Glutamatergic neuron (in vitro differentiated cells): ENCODE measurements at regions not wholly inside any gene's neighbourhood (a gene's known extent, or its start where the extent isn't known, plus 50 kb on each side); places are given as distances from the start of the nearest gene placed in this dataset.

ENCODE experiments used
- DNase-seq: peaks from one replicate; pipeline ENCODE4 v3.0.0; 2022
- H3K27ac Mint-ChIP-seq: one replicate; pipeline ENCODE4 v1.8.0; 2020; ENCODE audit warnings: mild to moderate bottlenecking, mixed read lengths, inconsistent platforms; ENCODE audit not compliant: unreplicated experiment
- H3K27me3 Mint-ChIP-seq: one replicate; pipeline ENCODE4 v1.8.0; 2020; ENCODE audit warnings: mild to moderate bottlenecking, moderate library complexity, mixed read lengths, inconsistent platforms; ENCODE audit not compliant: unreplicated experiment
- H3K36me3 Mint-ChIP-seq: one replicate; pipeline ENCODE4 v1.8.0; 2020; ENCODE audit warnings: mild to moderate bottlenecking, mixed read lengths, inconsistent platforms; ENCODE audit not compliant: unreplicated experiment
- H3K4me1 Mint-ChIP-seq: one replicate; pipeline ENCODE4 v1.8.0; 2020; ENCODE audit warnings: mild to moderate bottlenecking, low read depth, mixed read lengths, inconsistent platforms; ENCODE audit not compliant: unreplicated experiment
- H3K4me3 Mint-ChIP-seq: one replicate; pipeline ENCODE4 v1.8.0; 2020; ENCODE audit warnings: mild to moderate bottlenecking, mixed read lengths, inconsistent platforms; ENCODE audit not compliant: unreplicated experiment
- H3K9me3 Mint-ChIP-seq: one replicate; pipeline ENCODE4 v1.8.0; 2020; ENCODE audit warnings: mild to moderate bottlenecking, moderate library complexity, mixed read lengths, inconsistent platforms; ENCODE audit not compliant: unreplicated experiment
- CTCF ChIP-seq: fragments of 200-600 bp; sonication (generic); IDR thresholded peaks from one replicate; pipeline ENCODE4 v1.5.0; 2021; ENCODE audit not compliant: partially characterized antibody, unreplicated experiment

GRCh38 chr7:27382307-27382706 lies 139.7 kb downstream of the EVX1 start:
- TF ChIP-seq CTCF, result no peak
- no peaks in the 10 kb centered on the region for H3K4me1 Mint-ChIP-seq
- H3K27ac Mint-ChIP-seq, result no peak overlapping the region
- DNase-seq, result no peak
- no peaks in the 10 kb centered on the region for H3K36me3 Mint-ChIP-seq
- no peak overlapping the region for H3K4me3 Mint-ChIP-seq
- peaks cover 3% of the 10 kb centered on the region for H3K27me3 Mint-ChIP-seq
- no peaks in the 10 kb centered on the region for H3K9me3 Mint-ChIP-seq

- Mint-ChIP-seq H3K4me3 (no peak overlapping the region), H3K36me3 (no peaks in the 10 kb centered on the region), H3K27me3 (peaks cover 3% of the 10 kb centered on the region), H3K4me1 (peaks cover 4% of the 10 kb centered on the region), H3K9me3 (no peaks in the 10 kb centered on the region), H3K27ac (no peak overlapping the region)
- no peak for TF ChIP-seq CTCF
- no peak for DNase-seq
Observed at GRCh38 chr7:27386581-27386980, 144.0 kb downstream of the EVX1 start.

- no peaks in the 10 kb centered on the region for H3K9me3 Mint-ChIP-seq
- no peak overlapping the region for H3K4me3 Mint-ChIP-seq
- H3K36me3 Mint-ChIP-seq, result no peaks in the 10 kb centered on the region
- H3K4me1 Mint-ChIP-seq, result peaks cover 4% of the 10 kb centered on the region
- DNase-seq, result no peak
- peaks cover 3% of the 10 kb centered on the region for H3K27me3 Mint-ChIP-seq
- TF ChIP-seq CTCF, result no peak
- H3K27ac Mint-ChIP-seq, result no peak overlapping the region
Observed at GRCh38 chr7:27387864-27388263, 145.3 kb downstream of the EVX1 start.

- Mint-ChIP-seq H3K4me3 (no peak overlapping the region), H3K36me3 (no peaks in the 10 kb centered on the region), H3K27me3 (peaks cover 3% of the 10 kb centered on the region), H3K9me3 (no peaks in the 10 kb centered on the region), H3K4me1 (peaks cover 4% of the 10 kb centered on the region), H3K27ac (no peak overlapping the region)
- no peak for TF ChIP-seq CTCF
- DNase-seq, result no peak
Observed at GRCh38 chr7:27388561-27388960, 146.0 kb downstream of the EVX1 start.

GRCh38 chr7:27389496-27389895 lies 146.9 kb downstream of the EVX1 start:
- Mint-ChIP-seq H3K9me3 (no peaks in the 10 kb centered on the region), H3K36me3 (peaks cover 6% of the 10 kb centered on the region), H3K4me3 (no peak overlapping the region), H3K27ac (no peak overlapping the region), H3K27me3 (peaks cover 3% of the 10 kb centered on the region), H3K4me1 (peaks cover 4% of the 10 kb centered on the region)
- TF ChIP-seq CTCF, result no peak
- DNase-seq, result no peak
